OCI-LY7 (cell line): ENCODE measurements at regions not wholly inside any gene's neighbourhood (a gene's known extent, or its start where the extent isn't known, plus 50 kb on each side); places are given as distances from the start of the nearest gene placed in this dataset.

Experiments
- BruUV-seq: library from RNA; stranded (reverse); fragments of 400-500 nt; replicated peaks from 2 replicates; lab custom pipeline; 2021; lab: Mats Ljungman, UMichigan
- CTCF ChIA-PET: fragments of 300-600 bp; sonication (Branson Sonifier 250); formaldehyde crosslinking; loops from one replicate; lab custom pipeline; 2022; ENCODE audit warnings: antibody characterized with exemption; ENCODE audit not compliant: unreplicated experiment; lab: Charles Lee
- POLR2A ChIA-PET: fragments of 300-600 bp; sonication (Branson Sonifier 250); formaldehyde crosslinking; loops from one replicate; lab custom pipeline; 2022; ENCODE audit warnings: antibody characterized with exemption; lab: Charles Lee
- DNase-seq: peaks from one replicate; pipeline ENCODE4 v3.0.0-alpha.2; 2015; ENCODE audit warnings: low spot score
- H2AFZ ChIP-seq: fragments of 200-600 bp; sonication (generic), shearing (Covaris generic); 2 replicates; pipeline ENCODE4 v1.6.1; 2014; ENCODE audit warnings: mild to moderate bottlenecking, antibody characterized with exemption, low read length, moderate library complexity
- H3K27ac ChIP-seq: fragments of 200-600 bp; sonication (generic); 2 replicates; pipeline ENCODE4 v1.5.1; 2014; ENCODE audit warnings: mixed run types, low read depth, mild to moderate bottlenecking, moderate library complexity, low read length, inconsistent platforms; ENCODE audit not compliant: poor library complexity, severe bottlenecking
- H3K36me3 ChIP-seq: fragments of 200-600 bp; sonication (generic); 2 replicates; pipeline ENCODE4 v1.6.1; 2014; ENCODE audit warnings: mild to moderate bottlenecking, antibody characterized with exemption, low read length, moderate library complexity, mixed read lengths; ENCODE audit not compliant: insufficient read depth
- H3K4me1 ChIP-seq: fragments of 200-600 bp; sonication (generic); 2 replicates; pipeline ENCODE4 v1.5.1; 2014; ENCODE audit warnings: mild to moderate bottlenecking, low read length; ENCODE audit not compliant: insufficient read depth, poor library complexity, severe bottlenecking
- H3K4me2 ChIP-seq: fragments of 200-600 bp; sonication (generic); 2 replicates; pipeline ENCODE4 v1.6.1; 2014; ENCODE audit warnings: mild to moderate bottlenecking, low read length
- H3K4me3 ChIP-seq: fragments of 200-600 bp; sonication (generic); 2 replicates; pipeline ENCODE4 v1.5.1; 2014; ENCODE audit warnings: mild to moderate bottlenecking, low read depth, low read length; ENCODE audit not compliant: poor library complexity, severe bottlenecking
- H3K79me2 ChIP-seq: fragments of 200-600 bp; sonication (generic); 2 replicates; pipeline ENCODE4 v1.6.1; 2016; ENCODE audit warnings: low read depth, mild to moderate bottlenecking, low read length, moderate library complexity, mixed read lengths; ENCODE audit not compliant: insufficient read depth
- H3K9me2 ChIP-seq: fragments of 200-600 bp; sonication (generic); 2 replicates; pipeline ENCODE4 v1.6.1; 2016; ENCODE audit warnings: mild to moderate bottlenecking, low read length, mixed read lengths; ENCODE audit not compliant: insufficient read depth
- H3K9me3 ChIP-seq: fragments of 200-600 bp; sonication (generic); 2 replicates; pipeline ENCODE4 v1.6.1; 2014; ENCODE audit warnings: mild to moderate bottlenecking, mixed run types, low read length, mixed read lengths
- H4K20me1 ChIP-seq: fragments of 200-600 bp; sonication (generic); 2 replicates; pipeline ENCODE4 v1.6.1; 2014; ENCODE audit warnings: mild to moderate bottlenecking, antibody characterized with exemption, low read length, moderate library complexity, mixed read lengths; ENCODE audit not compliant: insufficient read depth
- EZH2phosphoT487 ChIP-seq: fragments of 200-600 bp; sonication (generic); IDR thresholded peaks from 2 replicates; pipeline ENCODE4 v1.6.1; 2018; ENCODE audit warnings: low read depth, borderline replicate concordance, mild to moderate bottlenecking, mixed run types, antibody characterized with exemption, low read length, moderate library complexity, mixed read lengths
- intact Hi-C: fragments of 100-400 bp; cut with micrococcal nuclease; formaldehyde crosslinking; loops from one replicate; pipeline ENCODE4 v1.10.0; 2022; ENCODE audit not compliant: unreplicated experiment
- TF ChIP-seq, protein P1 (sequence below): fragments of 200-600 bp; sonication (generic); conservative IDR thresholded peaks from 2 replicates; pipeline ENCODE4 v1.5.1; 2014; ENCODE audit warnings: mild to moderate bottlenecking, antibody characterized with exemption, low read length, moderate library complexity, mixed read lengths

GRCh38 chr4:125365731-125366130, 51.0 kb downstream of the FAT4 start:
- CTCF ChIA-PET = no interaction called here
- BruUV-seq = no TSS peak
- POLR2A ChIA-PET = interaction anchor here (0.7 to 1.0 kb wide), 3 partner anchors 15 to 106 kb away, joined by 3 to 4 read pairs (median 3); no protein-coding TSS in a partner anchor
- no peak overlapping the region for H3K4me2 ChIP-seq
- H3K27ac ChIP-seq = no peak overlapping the region
- intact Hi-C loops = no loop called here
- H4K20me1 ChIP-seq = no peaks in the 10 kb centered on the region
- H3K79me2 ChIP-seq = no peaks in the 10 kb centered on the region
- no peak overlapping the region for H2AFZ ChIP-seq
- no peaks in the 10 kb centered on the region for H3K36me3 ChIP-seq
- H3K9me2 ChIP-seq = no peaks in the 10 kb centered on the region
- no peak overlapping the region for H3K4me3 ChIP-seq
- no peaks in the 10 kb centered on the region for H3K4me1 ChIP-seq
- no peak for TF ChIP-seq EZH2phosphoT487
- TF ChIP-seq, protein P1, sequence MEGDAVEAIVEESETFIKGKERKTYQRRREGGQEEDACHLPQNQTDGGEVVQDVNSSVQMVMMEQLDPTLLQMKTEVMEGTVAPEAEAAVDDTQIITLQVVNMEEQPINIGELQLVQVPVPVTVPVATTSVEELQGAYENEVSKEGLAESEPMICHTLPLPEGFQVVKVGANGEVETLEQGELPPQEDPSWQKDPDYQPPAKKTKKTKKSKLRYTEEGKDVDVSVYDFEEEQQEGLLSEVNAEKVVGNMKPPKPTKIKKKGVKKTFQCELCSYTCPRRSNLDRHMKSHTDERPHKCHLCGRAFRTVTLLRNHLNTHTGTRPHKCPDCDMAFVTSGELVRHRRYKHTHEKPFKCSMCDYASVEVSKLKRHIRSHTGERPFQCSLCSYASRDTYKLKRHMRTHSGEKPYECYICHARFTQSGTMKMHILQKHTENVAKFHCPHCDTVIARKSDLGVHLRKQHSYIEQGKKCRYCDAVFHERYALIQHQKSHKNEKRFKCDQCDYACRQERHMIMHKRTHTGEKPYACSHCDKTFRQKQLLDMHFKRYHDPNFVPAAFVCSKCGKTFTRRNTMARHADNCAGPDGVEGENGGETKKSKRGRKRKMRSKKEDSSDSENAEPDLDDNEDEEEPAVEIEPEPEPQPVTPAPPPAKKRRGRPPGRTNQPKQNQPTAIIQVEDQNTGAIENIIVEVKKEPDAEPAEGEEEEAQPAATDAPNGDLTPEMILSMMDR = no peak
- no peak for DNase-seq
- no peaks in the 10 kb centered on the region for H3K9me3 ChIP-seq

DNA sequence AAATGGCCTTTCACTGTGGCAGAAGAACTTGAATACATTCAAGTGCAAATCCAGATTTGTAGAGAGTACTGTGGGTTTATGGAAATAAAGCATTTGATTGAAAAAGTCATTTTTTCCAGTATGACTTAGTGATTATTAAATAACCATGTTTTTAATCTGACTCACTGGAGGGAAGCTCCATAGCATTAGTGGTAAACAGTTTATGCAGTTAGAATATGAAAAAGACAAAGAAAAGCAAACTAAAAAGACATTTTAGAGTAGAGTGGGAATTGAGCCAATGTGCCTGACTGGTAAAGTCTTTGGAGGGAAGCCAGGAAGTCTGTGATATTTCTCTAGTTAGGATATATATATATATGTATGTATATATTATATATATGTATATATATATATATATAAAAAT, 53.4 kb downstream of the FAT4 start:
- POLR2A ChIA-PET = no interaction called here
- no peak overlapping the region for H2AFZ ChIP-seq
- intact Hi-C loops = no loop called here
- no peaks in the 10 kb centered on the region for H3K9me3 ChIP-seq
- H3K9me2 ChIP-seq = no peaks in the 10 kb centered on the region
- no peaks in the 10 kb centered on the region for H3K4me1 ChIP-seq
- no TSS peak for BruUV-seq
- no peaks in the 10 kb centered on the region for H3K36me3 ChIP-seq
- no peak for DNase-seq
- H4K20me1 ChIP-seq = no peaks in the 10 kb centered on the region
- no peak overlapping the region for H3K4me2 ChIP-seq
- H3K79me2 ChIP-seq = no peaks in the 10 kb centered on the region
- H3K4me3 ChIP-seq = no peak overlapping the region
- TF ChIP-seq, protein P1 = no peak
- TF ChIP-seq EZH2phosphoT487 = no peak
- H3K27ac ChIP-seq = no peak overlapping the region
- CTCF ChIA-PET = no interaction called here

GRCh38 chr4:125368671-125369081, 53.9 kb downstream of the FAT4 start:
- Histone ChIP-seq H3K4me1 (no peaks in the 10 kb centered on the region), H3K4me2 (no peak overlapping the region), H3K9me2 (no peaks in the 10 kb centered on the region), H2AFZ (no peak overlapping the region), H3K36me3 (no peaks in the 10 kb centered on the region), H3K9me3 (no peaks in the 10 kb centered on the region), H4K20me1 (no peaks in the 10 kb centered on the region), H3K27ac (no peak overlapping the region), H3K79me2 (no peaks in the 10 kb centered on the region), H3K4me3 (no peak overlapping the region)
- ChIA-PET POLR2A (no interaction called here), CTCF (no interaction called here)
- intact Hi-C loops = no loop called here
- no peak for TF ChIP-seq EZH2phosphoT487
- TF ChIP-seq, protein P1 = no peak
- no peak for DNase-seq
- no TSS peak for BruUV-seq
